ENCODE measurements at regions not wholly inside any gene's neighbourhood (a gene's known extent, or its start where the extent isn't known, plus 50 kb on each side); places are given as distances from the start of the nearest gene placed in this dataset.
A peak's percentile ranks its signal among the peaks of the same experiment; 100 is the strongest.

DNA sequence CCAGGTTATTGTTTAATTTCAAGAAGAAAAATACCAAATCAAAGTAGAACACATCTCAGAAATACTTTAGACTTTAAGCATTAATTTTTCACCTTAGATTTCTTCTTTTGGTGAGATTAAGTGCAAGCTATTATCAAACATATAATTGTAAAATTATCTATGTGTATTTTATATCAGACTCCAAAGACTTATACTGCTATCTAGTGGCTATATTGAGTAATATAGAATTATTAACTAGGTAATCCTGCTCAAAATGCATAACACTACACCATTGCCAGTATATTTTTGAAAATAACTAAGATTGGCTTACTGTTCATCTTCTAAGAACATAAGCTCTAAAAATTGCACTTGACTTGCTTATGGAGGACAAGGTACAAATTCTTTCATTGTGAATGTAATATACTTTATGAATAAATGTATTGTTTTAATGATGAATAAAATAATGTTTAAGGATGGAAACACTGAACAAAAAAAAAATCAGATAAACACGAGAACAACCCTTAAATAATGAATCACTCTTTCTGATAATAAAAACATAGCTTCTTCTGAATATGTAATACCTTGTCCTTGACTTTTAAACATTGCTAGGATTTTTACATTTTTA is 86.7 kb upstream of the GNAI1 start:
- Mint-ChIP-seq H3K4me1 (no peaks in the 10 kb centered on the region), H3K27ac (ENCODE audit: unreplicated experiment) (no peak overlapping the region), H3K27me3 (ENCODE audit: low read depth) (no peaks in the 10 kb centered on the region), H3K9me3 (peaks cover 7% of the 10 kb centered on the region), H3K4me3 (no peak overlapping the region), H3K36me3 (ENCODE audit: low read depth) (peaks cover 6% of the 10 kb centered on the region)
- no peak for DNase-seq (ENCODE audit: low read depth, low spot score)
- TF ChIP-seq, protein P1, sequence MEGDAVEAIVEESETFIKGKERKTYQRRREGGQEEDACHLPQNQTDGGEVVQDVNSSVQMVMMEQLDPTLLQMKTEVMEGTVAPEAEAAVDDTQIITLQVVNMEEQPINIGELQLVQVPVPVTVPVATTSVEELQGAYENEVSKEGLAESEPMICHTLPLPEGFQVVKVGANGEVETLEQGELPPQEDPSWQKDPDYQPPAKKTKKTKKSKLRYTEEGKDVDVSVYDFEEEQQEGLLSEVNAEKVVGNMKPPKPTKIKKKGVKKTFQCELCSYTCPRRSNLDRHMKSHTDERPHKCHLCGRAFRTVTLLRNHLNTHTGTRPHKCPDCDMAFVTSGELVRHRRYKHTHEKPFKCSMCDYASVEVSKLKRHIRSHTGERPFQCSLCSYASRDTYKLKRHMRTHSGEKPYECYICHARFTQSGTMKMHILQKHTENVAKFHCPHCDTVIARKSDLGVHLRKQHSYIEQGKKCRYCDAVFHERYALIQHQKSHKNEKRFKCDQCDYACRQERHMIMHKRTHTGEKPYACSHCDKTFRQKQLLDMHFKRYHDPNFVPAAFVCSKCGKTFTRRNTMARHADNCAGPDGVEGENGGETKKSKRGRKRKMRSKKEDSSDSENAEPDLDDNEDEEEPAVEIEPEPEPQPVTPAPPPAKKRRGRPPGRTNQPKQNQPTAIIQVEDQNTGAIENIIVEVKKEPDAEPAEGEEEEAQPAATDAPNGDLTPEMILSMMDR (conservative IDR thresholded peaks at IDR 0.05) = peak; percentile 62

DNA sequence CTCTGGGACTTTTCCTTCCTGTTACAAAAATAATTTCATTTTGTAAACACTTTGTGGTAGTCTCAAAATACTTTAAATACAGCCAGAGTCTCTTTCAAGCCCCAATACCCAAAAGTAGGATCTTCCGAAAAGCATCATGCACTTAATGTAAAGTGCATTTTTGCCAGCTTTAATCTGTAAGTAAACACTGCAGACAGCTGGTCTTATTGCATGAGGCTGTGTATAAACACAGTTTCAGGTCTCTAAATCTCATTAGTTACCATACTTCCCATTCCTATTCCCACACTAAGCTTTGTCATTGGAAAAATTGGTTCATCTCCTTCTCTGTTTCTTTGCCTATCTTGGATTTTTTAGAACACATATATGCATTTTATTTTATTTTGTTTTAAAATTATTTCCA is 87.6 kb upstream of the GNAI1 start:
- Mint-ChIP-seq H3K9me3 (peaks cover 7% of the 10 kb centered on the region), H3K27me3 (ENCODE audit: low read depth) (no peaks in the 10 kb centered on the region), H3K27ac (ENCODE audit: unreplicated experiment) (no peak overlapping the region), H3K4me3 (no peak overlapping the region), H3K4me1 (no peaks in the 10 kb centered on the region), H3K36me3 (ENCODE audit: low read depth) (peaks cover 6% of the 10 kb centered on the region)
- TF ChIP-seq, protein P1 (conservative IDR thresholded peaks at IDR 0.05) = no peak
- no peak for DNase-seq (ENCODE audit: low read depth, low spot score)

DNA sequence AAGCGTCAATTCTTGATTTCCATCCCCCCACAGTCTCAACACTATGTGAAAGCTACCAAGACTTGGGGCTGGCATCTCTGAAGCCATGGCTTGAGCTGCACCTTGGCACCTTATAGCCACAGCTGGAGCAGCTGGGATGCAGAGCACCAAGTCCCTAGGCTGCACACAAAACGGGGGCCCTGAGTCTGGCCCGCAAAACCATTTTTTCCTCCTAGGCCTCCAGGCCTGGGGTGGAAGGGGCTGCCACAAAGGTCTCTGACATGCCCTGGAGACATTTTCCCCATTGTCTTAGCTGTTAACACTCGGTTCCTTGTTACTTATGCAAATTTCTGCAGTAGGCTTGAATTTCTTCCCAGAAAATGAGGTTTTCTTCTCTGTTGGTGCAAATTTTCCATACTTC is 89.8 kb upstream of the GNAI1 start:
- H3K36me3 Mint-ChIP-seq (ENCODE audit: low read depth) = peaks cover 6% of the 10 kb centered on the region
- H3K9me3 Mint-ChIP-seq = peaks cover 7% of the 10 kb centered on the region

DNA sequence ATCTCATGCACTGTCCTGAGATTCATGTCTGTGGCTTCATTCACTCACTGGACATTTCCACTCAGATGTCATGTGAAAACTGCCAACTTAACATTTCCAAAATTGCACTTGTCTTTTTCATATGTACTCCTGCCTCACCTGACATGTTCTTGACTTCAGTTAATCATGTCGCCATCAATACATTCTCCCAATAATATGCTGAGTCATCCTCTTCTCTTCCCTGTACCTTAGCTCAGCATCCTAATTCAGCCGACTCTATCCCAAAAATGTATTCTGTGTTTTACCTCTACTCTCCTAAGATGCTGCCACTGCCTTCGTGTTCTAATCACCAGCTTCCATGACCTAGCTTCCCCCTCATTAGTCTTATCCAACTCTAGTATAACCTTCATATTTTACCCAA is 93.9 kb upstream of the GNAI1 start:
- Mint-ChIP-seq H3K4me1 (no peaks in the 10 kb centered on the region), H3K4me3 (no peak overlapping the region), H3K36me3 (ENCODE audit: low read depth) (peaks cover 6% of the 10 kb centered on the region), H3K9me3 (peaks cover 7% of the 10 kb centered on the region), H3K27ac (ENCODE audit: unreplicated experiment) (no peak overlapping the region), H3K27me3 (ENCODE audit: low read depth) (no peaks in the 10 kb centered on the region)
- TF ChIP-seq, protein P1 (conservative IDR thresholded peaks at IDR 0.05) = no peak
- DNase-seq (ENCODE audit: low read depth, low spot score) = no peak

More for the DNA sequence above, 89.8 kb upstream of the GNAI1 start:
- DNase-seq (ENCODE audit: low read depth, low spot score) = no peak
- H3K4me3 Mint-ChIP-seq = no peak overlapping the region
- no peak overlapping the region for H3K27ac Mint-ChIP-seq (ENCODE audit: unreplicated experiment)
- TF ChIP-seq, protein P1 (conservative IDR thresholded peaks at IDR 0.05) = no peak
- no peaks in the 10 kb centered on the region for H3K4me1 Mint-ChIP-seq
- no peaks in the 10 kb centered on the region for H3K27me3 Mint-ChIP-seq (ENCODE audit: low read depth)

DNA sequence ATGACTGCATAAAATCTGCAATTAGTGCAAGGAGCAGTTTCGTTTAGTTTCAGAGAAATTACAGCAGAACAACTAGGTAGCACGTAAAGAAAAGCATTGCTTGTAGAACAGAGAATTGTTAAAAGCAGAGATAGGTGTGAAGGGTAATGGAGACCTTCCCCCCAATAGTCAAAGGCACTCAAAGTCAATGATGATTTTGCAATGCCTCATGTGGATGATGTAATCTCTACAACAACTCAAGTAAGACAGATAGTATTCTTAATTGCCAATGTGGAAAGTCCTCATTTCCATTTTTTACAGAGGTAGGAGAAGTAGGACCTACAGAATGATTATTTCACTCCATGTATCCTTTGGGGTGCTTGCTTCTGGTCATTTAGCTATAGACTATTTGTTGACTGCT is 94.3 kb upstream of the GNAI1 start:
- H3K36me3 Mint-ChIP-seq (ENCODE audit: low read depth) = peaks cover 6% of the 10 kb centered on the region

More for the DNA sequence above, 94.3 kb upstream of the GNAI1 start:
- no peaks in the 10 kb centered on the region for H3K4me1 Mint-ChIP-seq
- TF ChIP-seq, protein P1 (conservative IDR thresholded peaks at IDR 0.05) = no peak
- no peak for DNase-seq (ENCODE audit: low read depth, low spot score)
- no peak overlapping the region for H3K4me3 Mint-ChIP-seq
- H3K27me3 Mint-ChIP-seq (ENCODE audit: low read depth) = no peaks in the 10 kb centered on the region
- no peak overlapping the region for H3K27ac Mint-ChIP-seq (ENCODE audit: unreplicated experiment)
- H3K9me3 Mint-ChIP-seq = peaks cover 5% of the 10 kb centered on the region
